OCI-LY1 (cell line): ENCODE measurements at regions not wholly inside any gene's neighbourhood (a gene's known extent, or its start where the extent isn't known, plus 50 kb on each side); places are given as distances from the start of the nearest gene placed in this dataset.

Source experiments
- EZH2 ChIP-seq: fragments of 200-600 bp; sonication (generic), shearing (Covaris generic); IDR thresholded peaks from 2 replicates; pipeline ENCODE4 v1.8.0; 2017; ENCODE audit warnings: borderline replicate concordance, mixed run types, mild to moderate bottlenecking, antibody characterized with exemption, low read length, moderate library complexity, mixed read lengths
- TF ChIP-seq, protein P1 (sequence below): fragments of 200-600 bp; sonication (generic), shearing (Covaris generic); IDR thresholded peaks from 2 replicates; pipeline ENCODE4 v1.5.1; 2017; ENCODE audit warnings: mild to moderate bottlenecking, antibody characterized with exemption, low read length, moderate library complexity, mixed read lengths

DNA sequence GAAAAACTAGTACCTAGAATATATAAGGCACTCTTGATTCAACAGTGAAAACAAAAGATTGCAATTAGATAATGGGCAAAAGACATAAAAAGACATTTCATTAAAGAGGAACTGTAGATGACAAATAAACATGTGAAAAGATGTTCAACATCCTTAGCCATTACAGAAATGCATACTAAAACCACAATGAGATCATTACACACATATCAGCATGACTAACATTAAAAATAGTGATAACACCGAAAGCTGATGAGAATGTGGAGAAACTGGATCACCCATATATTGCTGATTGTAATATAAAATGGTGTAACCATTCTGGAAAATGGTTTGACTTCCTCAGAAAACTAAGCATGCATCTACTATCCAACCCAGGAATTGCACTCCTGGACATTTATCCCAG is 340.3 kb downstream of the SEC16B start:
- TF ChIP-seq, protein P1, sequence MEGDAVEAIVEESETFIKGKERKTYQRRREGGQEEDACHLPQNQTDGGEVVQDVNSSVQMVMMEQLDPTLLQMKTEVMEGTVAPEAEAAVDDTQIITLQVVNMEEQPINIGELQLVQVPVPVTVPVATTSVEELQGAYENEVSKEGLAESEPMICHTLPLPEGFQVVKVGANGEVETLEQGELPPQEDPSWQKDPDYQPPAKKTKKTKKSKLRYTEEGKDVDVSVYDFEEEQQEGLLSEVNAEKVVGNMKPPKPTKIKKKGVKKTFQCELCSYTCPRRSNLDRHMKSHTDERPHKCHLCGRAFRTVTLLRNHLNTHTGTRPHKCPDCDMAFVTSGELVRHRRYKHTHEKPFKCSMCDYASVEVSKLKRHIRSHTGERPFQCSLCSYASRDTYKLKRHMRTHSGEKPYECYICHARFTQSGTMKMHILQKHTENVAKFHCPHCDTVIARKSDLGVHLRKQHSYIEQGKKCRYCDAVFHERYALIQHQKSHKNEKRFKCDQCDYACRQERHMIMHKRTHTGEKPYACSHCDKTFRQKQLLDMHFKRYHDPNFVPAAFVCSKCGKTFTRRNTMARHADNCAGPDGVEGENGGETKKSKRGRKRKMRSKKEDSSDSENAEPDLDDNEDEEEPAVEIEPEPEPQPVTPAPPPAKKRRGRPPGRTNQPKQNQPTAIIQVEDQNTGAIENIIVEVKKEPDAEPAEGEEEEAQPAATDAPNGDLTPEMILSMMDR, result no peak
- TF ChIP-seq EZH2, result no peak
